Neural progenitor cell (in vitro differentiated cells): ENCODE measurements at regions not wholly inside any gene's neighbourhood (a gene's known extent, or its start where the extent isn't known, plus 50 kb on each side); places are given as distances from the start of the nearest gene placed in this dataset.

Experiments used
- DNase-seq: peaks from one replicate; pipeline ENCODE4 v3.0.0-alpha.2; 2016; ENCODE audit warnings: low spot score
- H2AFZ ChIP-seq: fragments of 200-600 bp; sonication (generic); replicated peaks from 2 replicates; pipeline ENCODE4 v1.6.1; 2016; ENCODE audit warnings: antibody characterized with exemption
- H3F3A ChIP-seq: fragments of 200-600 bp; sonication (generic); 2 replicates; pipeline ENCODE4 v1.6.1; 2016; ENCODE audit warnings: antibody characterized with exemption, low read depth
- H3K27ac ChIP-seq: fragments of 200-600 bp; sonication (generic); 2 replicates; pipeline ENCODE4 v1.5.1; 2016; ENCODE audit warnings: mild to moderate bottlenecking
- H3K27me3 ChIP-seq: fragments of 200-600 bp; sonication (generic); 2 replicates; pipeline ENCODE4 v1.6.1; 2016; ENCODE audit warnings: mild to moderate bottlenecking, moderate library complexity
- H3K36me3 ChIP-seq: fragments of 200-600 bp; sonication (generic); 2 replicates; pipeline ENCODE4 v1.5.1; 2016
- H3K4me1 ChIP-seq: fragments of 200-600 bp; sonication (generic); 2 replicates; pipeline ENCODE4 v1.6.1; 2016; ENCODE audit warnings: mixed run types
- H3K4me2 ChIP-seq: fragments of 200-600 bp; sonication (generic); 2 replicates; pipeline ENCODE4 v1.6.1; 2016
- H3K4me3 ChIP-seq: fragments of 200-600 bp; sonication (generic); 2 replicates; pipeline ENCODE4 v1.5.1; 2016
- H3K79me2 ChIP-seq: fragments of 200-600 bp; sonication (generic); 2 replicates; pipeline ENCODE4 v1.6.1; 2016; ENCODE audit warnings: low read depth
- H3K9ac ChIP-seq: fragments of 200-600 bp; sonication (generic); 2 replicates; pipeline ENCODE4 v1.6.1; 2016
- H3K9me3 ChIP-seq: fragments of 200-600 bp; sonication (generic); 2 replicates; pipeline ENCODE4 v1.5.1; 2016; ENCODE audit warnings: low read depth
- H4K20me1 ChIP-seq: fragments of 200-600 bp; sonication (generic); 2 replicates; pipeline ENCODE4 v1.6.1; 2016; ENCODE audit warnings: low read depth
- H3K27ac Mint-ChIP-seq: 3 replicates; pipeline ENCODE4 v1.8.0; 2021; ENCODE audit warnings: mixed read lengths
- H3K27me3 Mint-ChIP-seq: 2 replicates; pipeline ENCODE4 v1.8.0; 2022; ENCODE audit warnings: low read depth, mild to moderate bottlenecking, inconsistent platforms, moderate library complexity, mixed read lengths; ENCODE audit not compliant: insufficient read depth
- H3K36me3 Mint-ChIP-seq: 3 replicates; pipeline ENCODE4 v1.8.0; 2021; ENCODE audit warnings: mixed read lengths
- H3K4me1 Mint-ChIP-seq: 3 replicates; pipeline ENCODE4 v1.8.0; 2021; ENCODE audit warnings: mixed read lengths
- H3K4me3 Mint-ChIP-seq: 3 replicates; pipeline ENCODE4 v1.8.0; 2021; ENCODE audit warnings: mild to moderate bottlenecking, moderate library complexity, mixed read lengths
- H3K9me3 Mint-ChIP-seq: 3 replicates; pipeline ENCODE4 v1.8.0; 2020; ENCODE audit warnings: mixed read lengths
- EZH2 ChIP-seq: fragments of 200-600 bp; sonication (generic); IDR thresholded peaks from 2 replicates; pipeline ENCODE4 v1.6.1; 2017; ENCODE audit warnings: antibody characterized with exemption, mild to moderate bottlenecking, moderate library complexity
- EZH2phosphoT487 ChIP-seq: fragments of 200-600 bp; sonication (generic); IDR thresholded peaks from 2 replicates; pipeline ENCODE4 v1.6.1; 2017; ENCODE audit warnings: antibody characterized with exemption
- TF ChIP-seq, protein P1 (sequence below): fragments of 200-600 bp; sonication (generic); IDR thresholded peaks from 2 replicates; pipeline ENCODE4 v1.5.1; 2017; ENCODE audit warnings: antibody characterized with exemption, mild to moderate bottlenecking

DNA sequence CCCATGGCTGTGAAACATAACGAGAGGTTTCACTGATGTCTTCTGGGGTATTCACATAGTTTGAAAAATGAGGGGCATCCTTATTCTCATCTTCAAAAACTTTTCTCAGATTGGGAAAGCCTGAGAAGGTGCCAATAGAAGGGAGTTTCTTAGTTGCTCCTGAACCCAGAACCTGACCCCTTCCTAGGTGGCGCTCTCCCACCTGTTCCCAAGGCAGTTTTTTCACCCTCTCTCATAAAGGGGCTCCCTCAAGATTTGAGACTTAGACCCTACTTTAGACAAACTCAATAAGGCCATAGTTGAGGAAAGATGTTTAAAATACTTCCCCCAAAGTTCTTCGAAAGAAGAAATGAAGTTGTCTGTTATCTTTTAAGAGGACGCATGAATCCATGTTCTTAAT lies 142.2 kb downstream of the FGF9 start:
- H2AFZ ChIP-seq, result no peak overlapping the region
- no peaks in the 10 kb centered on the region for H3K79me2 ChIP-seq

DNA sequence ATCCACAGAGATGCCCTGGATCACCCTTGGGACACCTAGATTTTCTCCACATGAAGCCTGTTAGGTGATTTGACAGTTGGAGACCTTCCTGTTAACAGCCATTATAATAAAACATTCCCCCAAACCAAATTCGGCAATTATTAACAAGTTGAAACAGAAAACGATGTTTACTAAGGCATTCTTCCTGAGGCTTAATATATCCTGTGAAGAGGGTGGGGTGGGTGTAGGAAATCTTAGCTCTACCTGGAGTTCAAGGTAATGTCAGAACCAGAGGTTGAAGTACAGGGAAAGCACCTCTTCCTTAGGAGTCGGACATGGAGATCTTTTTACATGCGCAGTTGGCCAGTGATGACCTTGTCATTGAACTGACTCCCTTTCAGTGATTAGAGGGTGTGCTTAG lies 143.0 kb downstream of the FGF9 start:
- no peak for DNase-seq
- Mint-ChIP-seq H3K9me3 (peaks cover 9% of the 10 kb centered on the region), H3K4me3 (no peak overlapping the region), H3K36me3 (no peaks in the 10 kb centered on the region), H3K27me3 (peaks cover 3% of the 10 kb centered on the region), H3K27ac (no peak overlapping the region), H3K4me1 (peaks cover 13% of the 10 kb centered on the region)
- Histone ChIP-seq H2AFZ (no peak overlapping the region), H4K20me1 (no peaks in the 10 kb centered on the region), H3K79me2 (no peaks in the 10 kb centered on the region), H3K9me3 (no peaks in the 10 kb centered on the region), H3K4me3 (no peak overlapping the region), H3K36me3 (no peaks in the 10 kb centered on the region), H3K4me1 (no peaks in the 10 kb centered on the region), H3K4me2 (no peak overlapping the region), H3K27ac (no peak overlapping the region), H3K9ac (no peak overlapping the region), H3K27me3 (no peaks in the 10 kb centered on the region), H3F3A (no peaks in the 10 kb centered on the region)
- TF ChIP-seq, protein P1, sequence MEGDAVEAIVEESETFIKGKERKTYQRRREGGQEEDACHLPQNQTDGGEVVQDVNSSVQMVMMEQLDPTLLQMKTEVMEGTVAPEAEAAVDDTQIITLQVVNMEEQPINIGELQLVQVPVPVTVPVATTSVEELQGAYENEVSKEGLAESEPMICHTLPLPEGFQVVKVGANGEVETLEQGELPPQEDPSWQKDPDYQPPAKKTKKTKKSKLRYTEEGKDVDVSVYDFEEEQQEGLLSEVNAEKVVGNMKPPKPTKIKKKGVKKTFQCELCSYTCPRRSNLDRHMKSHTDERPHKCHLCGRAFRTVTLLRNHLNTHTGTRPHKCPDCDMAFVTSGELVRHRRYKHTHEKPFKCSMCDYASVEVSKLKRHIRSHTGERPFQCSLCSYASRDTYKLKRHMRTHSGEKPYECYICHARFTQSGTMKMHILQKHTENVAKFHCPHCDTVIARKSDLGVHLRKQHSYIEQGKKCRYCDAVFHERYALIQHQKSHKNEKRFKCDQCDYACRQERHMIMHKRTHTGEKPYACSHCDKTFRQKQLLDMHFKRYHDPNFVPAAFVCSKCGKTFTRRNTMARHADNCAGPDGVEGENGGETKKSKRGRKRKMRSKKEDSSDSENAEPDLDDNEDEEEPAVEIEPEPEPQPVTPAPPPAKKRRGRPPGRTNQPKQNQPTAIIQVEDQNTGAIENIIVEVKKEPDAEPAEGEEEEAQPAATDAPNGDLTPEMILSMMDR, result no peak

More for the DNA sequence above, 142.2 kb downstream of the FGF9 start:
- H3K4me3 ChIP-seq, result no peak overlapping the region
- no peaks in the 10 kb centered on the region for H3K36me3 ChIP-seq
- H3K27ac ChIP-seq, result no peak overlapping the region
- H3K4me1 ChIP-seq, result no peaks in the 10 kb centered on the region
- no peak overlapping the region for H3K27ac Mint-ChIP-seq
- peaks cover 3% of the 10 kb centered on the region for H3K9me3 Mint-ChIP-seq
- no peak overlapping the region for H3K9ac ChIP-seq
- H3K27me3 ChIP-seq, result no peaks in the 10 kb centered on the region
- H3K4me2 ChIP-seq, result no peak overlapping the region
- H3F3A ChIP-seq, result no peaks in the 10 kb centered on the region
- H3K27me3 Mint-ChIP-seq, result peaks cover 3% of the 10 kb centered on the region
- no peaks in the 10 kb centered on the region for H4K20me1 ChIP-seq
- H3K9me3 ChIP-seq, result no peaks in the 10 kb centered on the region
- H3K4me3 Mint-ChIP-seq, result no peak overlapping the region
- H3K4me1 Mint-ChIP-seq, result peaks cover 7% of the 10 kb centered on the region
- no peaks in the 10 kb centered on the region for H3K36me3 Mint-ChIP-seq
- no peak for DNase-seq
- no peak for TF ChIP-seq EZH2
- TF ChIP-seq, protein P1, result peak; percentile 31

DNA sequence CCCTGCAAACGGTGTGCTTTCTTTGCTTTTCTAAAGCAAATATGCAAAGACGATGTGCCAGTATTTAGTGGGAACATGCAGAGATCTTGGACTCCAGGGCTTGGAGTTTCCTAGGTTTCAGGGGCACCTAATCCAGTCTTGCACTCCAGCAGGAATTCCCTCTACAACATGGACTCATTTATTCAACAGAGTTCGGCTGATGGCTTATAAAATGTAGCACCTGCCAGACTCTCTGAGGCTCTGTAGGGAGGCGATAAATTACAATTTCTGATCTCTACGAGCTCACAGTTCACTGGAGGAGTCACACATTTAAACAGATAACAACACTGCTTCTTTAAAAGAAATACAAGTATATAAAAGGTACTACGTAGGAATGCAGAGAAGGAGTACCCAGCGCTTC lies 143.7 kb downstream of the FGF9 start:
- H3K79me2 ChIP-seq, result no peaks in the 10 kb centered on the region
- H3K4me3 Mint-ChIP-seq, result no peak overlapping the region
- DNase-seq, result no peak
- no peak overlapping the region for H3K9ac ChIP-seq
- H2AFZ ChIP-seq, result no peak overlapping the region
- H3K27me3 ChIP-seq, result no peaks in the 10 kb centered on the region
- H3K27ac ChIP-seq, result no peak overlapping the region
- H3K9me3 ChIP-seq, result no peaks in the 10 kb centered on the region
- no peaks in the 10 kb centered on the region for H3F3A ChIP-seq
- no peaks in the 10 kb centered on the region for H3K36me3 Mint-ChIP-seq
- H3K9me3 Mint-ChIP-seq, result peaks cover 10% of the 10 kb centered on the region
- no peak overlapping the region for H3K4me2 ChIP-seq
- H4K20me1 ChIP-seq, result no peaks in the 10 kb centered on the region
- no peak for TF ChIP-seq EZH2phosphoT487
- TF ChIP-seq EZH2, result no peak
- TF ChIP-seq, protein P1, result no peak
- peaks cover 2% of the 10 kb centered on the region for H3K27me3 Mint-ChIP-seq
- no peak overlapping the region for H3K4me3 ChIP-seq
- H3K4me1 Mint-ChIP-seq, result peaks cover 14% of the 10 kb centered on the region
- no peaks in the 10 kb centered on the region for H3K4me1 ChIP-seq
- H3K27ac Mint-ChIP-seq, result no peak overlapping the region
- no peaks in the 10 kb centered on the region for H3K36me3 ChIP-seq

DNA sequence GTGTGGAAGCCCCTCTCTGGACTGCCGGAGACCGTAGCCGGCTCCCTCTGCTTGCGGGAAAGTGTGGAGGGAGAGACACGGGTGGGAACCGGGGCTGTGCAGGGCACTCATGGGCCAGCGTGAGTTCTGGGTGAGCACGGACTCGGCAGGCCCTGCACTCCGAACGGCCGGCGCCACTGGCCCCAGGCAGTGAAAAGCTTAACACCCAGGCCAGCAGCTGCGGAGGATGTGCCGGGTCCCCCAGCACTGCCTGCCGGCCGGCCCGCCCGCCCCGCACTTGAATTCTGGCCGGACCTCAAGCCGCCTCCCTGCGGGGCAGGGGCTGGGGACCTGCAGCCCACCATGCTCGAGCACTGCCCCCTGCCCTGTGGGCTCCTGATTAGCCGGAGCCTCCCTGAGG lies 147.0 kb downstream of the FGF9 start:
- Histone ChIP-seq H3F3A (no peaks in the 10 kb centered on the region), H3K4me1 (no peaks in the 10 kb centered on the region), H3K9me3 (no peaks in the 10 kb centered on the region), H3K4me2 (no peak overlapping the region), H3K9ac (no peak overlapping the region), H3K79me2 (no peaks in the 10 kb centered on the region), H3K4me3 (no peak overlapping the region), H2AFZ (no peak overlapping the region), H4K20me1 (no peaks in the 10 kb centered on the region), H3K27me3 (no peaks in the 10 kb centered on the region), H3K36me3 (no peaks in the 10 kb centered on the region), H3K27ac (no peak overlapping the region)
- Mint-ChIP-seq H3K4me1 (peaks cover 6% of the 10 kb centered on the region), H3K9me3 (peaks cover 10% of the 10 kb centered on the region), H3K27me3 (peaks cover 2% of the 10 kb centered on the region), H3K27ac (no peak overlapping the region), H3K4me3 (no peak overlapping the region), H3K36me3 (no peaks in the 10 kb centered on the region)
- no peak for TF ChIP-seq EZH2
- TF ChIP-seq, protein P1, result no peak
- no peak for TF ChIP-seq EZH2phosphoT487
- no peak for DNase-seq
